OCI-LY1 (cell line): ENCODE measurements at regions not wholly inside any gene's neighbourhood (a gene's known extent, or its start where the extent isn't known, plus 50 kb on each side); places are given as distances from the start of the nearest gene placed in this dataset.

ENCODE experiments used
- EZH2 ChIP-seq: fragments of 200-600 bp; sonication (generic), shearing (Covaris generic); IDR thresholded peaks from 2 replicates; pipeline ENCODE4 v1.8.0; 2017; ENCODE audit warnings: borderline replicate concordance, mixed run types, mild to moderate bottlenecking, antibody characterized with exemption, low read length, moderate library complexity, mixed read lengths
- TF ChIP-seq, protein P1 (sequence below): fragments of 200-600 bp; sonication (generic), shearing (Covaris generic); IDR thresholded peaks from 2 replicates; pipeline ENCODE4 v1.5.1; 2017; ENCODE audit warnings: mild to moderate bottlenecking, antibody characterized with exemption, low read length, moderate library complexity, mixed read lengths

DNA sequence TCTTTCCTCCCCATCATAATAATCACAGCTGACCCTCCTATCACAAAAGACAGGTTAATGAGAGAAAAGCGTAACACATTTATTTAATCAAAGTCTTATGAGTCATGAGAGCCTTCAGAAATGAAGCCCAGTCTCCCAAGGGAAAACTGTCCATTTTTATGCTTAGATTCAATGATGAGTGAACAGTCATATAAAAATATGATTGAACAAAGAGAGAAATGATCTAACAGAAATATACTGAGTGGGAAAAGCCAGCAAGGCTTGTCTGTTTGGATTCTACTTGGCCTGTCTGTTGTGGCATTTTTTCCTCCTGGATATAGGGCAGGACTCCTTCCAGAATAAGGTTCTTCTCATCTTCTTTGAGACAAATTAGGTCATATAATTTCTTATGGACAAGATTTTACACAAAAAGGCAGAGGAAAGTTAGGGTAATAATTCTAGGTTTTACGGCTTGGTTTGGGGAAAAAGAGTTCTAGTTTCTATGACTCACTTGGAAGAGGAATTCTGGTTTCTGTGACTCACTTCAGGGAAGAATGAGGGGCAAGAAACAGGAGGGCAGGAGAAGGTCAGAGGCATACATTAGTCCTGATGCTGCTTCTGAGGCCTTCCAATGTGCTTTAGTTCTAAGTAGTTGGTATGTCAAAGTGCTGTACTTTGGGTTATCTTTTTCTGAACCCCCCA is 534.2 kb downstream of the ZIC1 start:
- TF ChIP-seq, protein P1, sequence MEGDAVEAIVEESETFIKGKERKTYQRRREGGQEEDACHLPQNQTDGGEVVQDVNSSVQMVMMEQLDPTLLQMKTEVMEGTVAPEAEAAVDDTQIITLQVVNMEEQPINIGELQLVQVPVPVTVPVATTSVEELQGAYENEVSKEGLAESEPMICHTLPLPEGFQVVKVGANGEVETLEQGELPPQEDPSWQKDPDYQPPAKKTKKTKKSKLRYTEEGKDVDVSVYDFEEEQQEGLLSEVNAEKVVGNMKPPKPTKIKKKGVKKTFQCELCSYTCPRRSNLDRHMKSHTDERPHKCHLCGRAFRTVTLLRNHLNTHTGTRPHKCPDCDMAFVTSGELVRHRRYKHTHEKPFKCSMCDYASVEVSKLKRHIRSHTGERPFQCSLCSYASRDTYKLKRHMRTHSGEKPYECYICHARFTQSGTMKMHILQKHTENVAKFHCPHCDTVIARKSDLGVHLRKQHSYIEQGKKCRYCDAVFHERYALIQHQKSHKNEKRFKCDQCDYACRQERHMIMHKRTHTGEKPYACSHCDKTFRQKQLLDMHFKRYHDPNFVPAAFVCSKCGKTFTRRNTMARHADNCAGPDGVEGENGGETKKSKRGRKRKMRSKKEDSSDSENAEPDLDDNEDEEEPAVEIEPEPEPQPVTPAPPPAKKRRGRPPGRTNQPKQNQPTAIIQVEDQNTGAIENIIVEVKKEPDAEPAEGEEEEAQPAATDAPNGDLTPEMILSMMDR: no peak
- no peak for TF ChIP-seq EZH2
